ENCODE measurements at regions not wholly inside any gene's neighbourhood (a gene's known extent, or its start where the extent isn't known, plus 50 kb on each side); places are given as distances from the start of the nearest gene placed in this dataset.

DNA sequence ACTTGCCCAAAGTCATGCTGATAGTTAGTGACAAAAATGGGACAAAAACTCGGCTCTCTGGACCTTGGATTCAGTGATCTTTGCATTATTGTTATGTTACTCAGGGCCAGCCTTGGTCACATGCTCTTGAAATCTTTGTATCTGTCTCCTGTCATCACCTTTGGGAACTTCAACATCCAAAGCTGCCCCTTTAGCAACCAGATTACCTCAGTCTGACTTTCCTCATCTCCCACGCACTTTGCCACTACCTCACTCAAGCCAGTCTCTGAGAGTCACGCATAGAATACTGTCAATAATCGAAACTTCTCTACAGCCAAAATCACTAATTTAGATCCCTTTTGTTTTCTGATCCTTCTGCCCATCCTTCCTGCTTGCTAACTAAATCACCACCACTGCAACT is 90.8 kb upstream of the DAAM1 start:
- no peaks in the 10 kb centered on the region for H3K36me3 ChIP-seq (replicated peaks in 1 of 2; ENCODE audit: insufficient read depth in 1 of 2, low read depth in 2 of 2)
- H3K4me3 ChIP-seq, result no peak overlapping the region
- intact Hi-C loops (cut with DNase I), result no loop called here
- no peaks in the 10 kb centered on the region for H3K4me1 ChIP-seq
- no peak for ATAC-seq
- 78 to 80% methylated on average over 4 of the region's 4 CpGs for WGBS, 2 donors
- no peak overlapping the region for H3K27ac ChIP-seq
- DNase-seq, result no peak
- TF ChIP-seq POLR2A (IDR thresholded peaks at IDR 0.05), result no peak
- TF ChIP-seq, protein P1, sequence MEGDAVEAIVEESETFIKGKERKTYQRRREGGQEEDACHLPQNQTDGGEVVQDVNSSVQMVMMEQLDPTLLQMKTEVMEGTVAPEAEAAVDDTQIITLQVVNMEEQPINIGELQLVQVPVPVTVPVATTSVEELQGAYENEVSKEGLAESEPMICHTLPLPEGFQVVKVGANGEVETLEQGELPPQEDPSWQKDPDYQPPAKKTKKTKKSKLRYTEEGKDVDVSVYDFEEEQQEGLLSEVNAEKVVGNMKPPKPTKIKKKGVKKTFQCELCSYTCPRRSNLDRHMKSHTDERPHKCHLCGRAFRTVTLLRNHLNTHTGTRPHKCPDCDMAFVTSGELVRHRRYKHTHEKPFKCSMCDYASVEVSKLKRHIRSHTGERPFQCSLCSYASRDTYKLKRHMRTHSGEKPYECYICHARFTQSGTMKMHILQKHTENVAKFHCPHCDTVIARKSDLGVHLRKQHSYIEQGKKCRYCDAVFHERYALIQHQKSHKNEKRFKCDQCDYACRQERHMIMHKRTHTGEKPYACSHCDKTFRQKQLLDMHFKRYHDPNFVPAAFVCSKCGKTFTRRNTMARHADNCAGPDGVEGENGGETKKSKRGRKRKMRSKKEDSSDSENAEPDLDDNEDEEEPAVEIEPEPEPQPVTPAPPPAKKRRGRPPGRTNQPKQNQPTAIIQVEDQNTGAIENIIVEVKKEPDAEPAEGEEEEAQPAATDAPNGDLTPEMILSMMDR (IDR thresholded peaks at IDR 0.05), result no peak
- H3K27me3 ChIP-seq, result no peaks in the 10 kb centered on the region
- H3K9me3 ChIP-seq, result no peaks in the 10 kb centered on the region

DNA sequence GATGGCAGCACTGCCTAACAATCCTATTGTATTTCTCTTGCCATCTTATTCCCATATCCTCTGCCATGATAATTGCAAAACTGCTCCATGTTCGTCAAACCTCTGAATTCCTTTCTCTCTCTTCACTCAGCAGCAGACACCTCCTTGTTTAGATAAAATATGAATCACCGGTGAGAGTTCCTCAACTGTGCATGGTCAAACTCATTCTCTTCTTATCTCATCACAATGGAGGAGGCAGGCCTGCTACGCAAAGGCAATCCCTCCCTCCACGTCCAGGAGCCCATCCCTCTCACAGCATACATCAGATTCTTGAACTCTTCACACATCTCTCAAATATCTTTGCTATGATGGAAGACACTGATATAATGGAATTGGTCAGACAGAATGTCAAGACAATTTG is 90.1 kb upstream of the DAAM1 start:
- Histone ChIP-seq H3K4me3 (no peak overlapping the region), H3K9me3 (no peaks in the 10 kb centered on the region), H3K36me3 (replicated peaks in 1 of 2; ENCODE audit: insufficient read depth in 1 of 2, low read depth in 2 of 2) (no peaks in the 10 kb centered on the region), H3K4me1 (no peaks in the 10 kb centered on the region), H3K27me3 (no peaks in the 10 kb centered on the region), H3K27ac (no peak overlapping the region)
- intact Hi-C loops (cut with DNase I), result no loop called here
- DNase-seq (no peak), ATAC-seq (no peak)
- TF ChIP-seq, protein P1 (IDR thresholded peaks at IDR 0.05), result no peak
- TF ChIP-seq POLR2A (IDR thresholded peaks at IDR 0.05), result no peak
- 61 to 65% methylated on average over 4 of the region's 4 CpGs for WGBS, 2 donors

DNA sequence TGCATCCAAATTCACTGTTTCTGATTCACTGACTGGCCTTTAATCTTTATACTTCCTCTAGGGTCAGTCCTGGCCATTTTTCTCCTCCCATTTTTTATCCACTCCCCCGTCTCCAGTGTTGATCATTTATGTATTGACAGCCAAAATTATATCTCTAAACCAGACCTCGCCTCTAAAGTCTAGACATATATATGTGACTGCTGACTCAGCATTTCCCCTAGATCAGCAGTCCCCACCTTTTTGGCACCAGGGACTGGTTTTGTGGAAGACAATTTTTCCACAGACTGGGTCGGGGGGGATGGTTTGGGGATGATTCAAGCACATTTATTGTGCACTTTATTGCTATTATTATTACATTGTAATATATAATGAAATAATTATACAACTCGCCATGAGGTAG is 88.3 kb upstream of the DAAM1 start:
- DNase-seq (no peak), ATAC-seq (no peak)
- Histone ChIP-seq H3K27me3 (no peaks in the 10 kb centered on the region), H3K27ac (no peak overlapping the region), H3K36me3 (replicated peaks in 1 of 2; ENCODE audit: insufficient read depth in 1 of 2, low read depth in 2 of 2) (no peaks in the 10 kb centered on the region), H3K4me1 (no peaks in the 10 kb centered on the region), H3K4me3 (no peak overlapping the region), H3K9me3 (no peaks in the 10 kb centered on the region)
- intact Hi-C loops (cut with DNase I), result no loop called here
- 61 to 68% methylated on average over 4 of the region's 4 CpGs for WGBS, 2 donors
- TF ChIP-seq, protein P1 (IDR thresholded peaks at IDR 0.05), result no peak
- no peak for TF ChIP-seq POLR2A (IDR thresholded peaks at IDR 0.05)

DNA sequence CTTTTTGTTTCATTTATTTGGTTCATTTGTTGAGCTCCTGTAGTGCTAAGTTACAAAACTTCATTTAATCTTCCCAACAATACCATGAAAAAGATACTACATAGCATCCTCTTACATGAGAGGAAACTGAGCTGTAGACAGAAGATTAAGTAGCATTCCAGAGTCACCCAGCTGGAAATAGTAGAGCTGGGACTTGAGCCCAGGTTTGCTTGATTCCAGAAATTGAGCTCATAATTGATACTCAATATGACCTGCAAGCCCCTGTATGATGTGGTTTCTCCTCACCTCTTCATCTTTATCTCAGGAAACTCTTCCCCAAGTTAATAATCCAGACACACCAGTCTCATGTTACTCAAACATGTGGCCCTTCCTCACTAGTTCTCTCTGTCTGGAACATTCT is 87.0 kb upstream of the DAAM1 start:
- intact Hi-C loops (cut with DNase I), result no loop called here
- DNase-seq (no peak), ATAC-seq (no peak)

DNA sequence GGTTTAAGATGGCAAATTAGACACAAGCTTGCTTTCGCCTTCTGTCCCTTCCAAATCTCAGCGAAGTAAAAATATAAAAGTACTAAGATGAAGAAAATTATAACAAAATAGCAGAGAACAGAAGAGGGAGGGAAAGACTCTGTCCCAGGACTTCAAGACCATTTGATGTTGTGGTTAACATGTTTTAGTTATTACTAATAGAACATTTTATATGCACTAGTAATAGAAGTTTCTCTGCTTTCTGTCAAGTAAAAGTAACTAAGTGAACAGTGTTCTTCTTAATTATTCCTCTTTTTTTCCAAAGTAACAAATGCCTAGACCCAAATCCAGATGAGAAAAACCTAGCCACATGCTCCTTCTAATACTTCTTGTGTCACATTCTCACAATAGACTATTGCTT is 85.1 kb upstream of the DAAM1 start:
- 77 to 88% methylated on average over 2 of the region's 2 CpGs for WGBS, 2 donors
- TF ChIP-seq POLR2A (IDR thresholded peaks at IDR 0.05), result no peak
- TF ChIP-seq, protein P1 (IDR thresholded peaks at IDR 0.05), result no peak
- no peaks in the 10 kb centered on the region for H3K4me1 ChIP-seq
- H3K27me3 ChIP-seq, result no peaks in the 10 kb centered on the region
- H3K36me3 ChIP-seq (replicated peaks in 1 of 2; ENCODE audit: insufficient read depth in 1 of 2, low read depth in 2 of 2), result no peaks in the 10 kb centered on the region
- DNase-seq (no peak), ATAC-seq (no peak)
- no peak overlapping the region for H3K27ac ChIP-seq
- intact Hi-C loops (cut with DNase I), result no loop called here
- H3K4me3 ChIP-seq, result no peak overlapping the region
- no peaks in the 10 kb centered on the region for H3K9me3 ChIP-seq

More for the DNA sequence above, 87.0 kb upstream of the DAAM1 start:
- Histone ChIP-seq H3K27me3 (no peaks in the 10 kb centered on the region), H3K36me3 (replicated peaks in 1 of 2; ENCODE audit: insufficient read depth in 1 of 2, low read depth in 2 of 2) (no peaks in the 10 kb centered on the region), H3K9me3 (no peaks in the 10 kb centered on the region), H3K27ac (no peak overlapping the region), H3K4me1 (no peaks in the 10 kb centered on the region), H3K4me3 (no peak overlapping the region)
- TF ChIP-seq, protein P1 (IDR thresholded peaks at IDR 0.05), result no peak
- TF ChIP-seq POLR2A (IDR thresholded peaks at IDR 0.05), result no peak
